HCT116 (cell line): ENCODE measurements at regions not wholly inside any gene's neighbourhood (a gene's known extent, or its start where the extent isn't known, plus 50 kb on each side); places are given as distances from the start of the nearest gene placed in this dataset.

ENCODE experiments used
- ATAC-seq: fragments of 200-7000 bp; cut with Tn5 transposase; 2 replicates; pipeline ENCODE4 v1.9.1; 2020; ENCODE audit warnings: mild to moderate bottlenecking, moderate library complexity
- BruUV-seq: library from RNA; stranded (reverse); fragments of 400-500 nt; replicated peaks from 2 replicates; lab custom pipeline; 2021; lab: Mats Ljungman, UMichigan
- CTCF ChIA-PET: fragments of 300-600 bp; sonication (Branson Sonifier 250); formaldehyde crosslinking; loops from one replicate; lab custom pipeline; 2021; ENCODE audit warnings: antibody characterized with exemption; lab: Charles Lee
- POLR2A ChIA-PET: fragments of 300-600, 350-600 bp; sonication (Branson Sonifier 250); formaldehyde crosslinking; loops from one replicate; lab custom pipeline; 2021; ENCODE audit warnings: antibody characterized with exemption; lab: Charles Lee
- RAD21 ChIA-PET, 2 experiments: fragments of 300-600 bp; sonication (Branson Sonifier 250); formaldehyde crosslinking; loops; one replicate each; lab custom pipeline; 2023; ENCODE audit warnings: low total read pairs in 2 of 2; ENCODE audit not compliant: uncharacterized antibody in 2 of 2, unreplicated experiment in 2 of 2, low non-redundant PET in 1 of 2; lab: Charles Lee
- DNase-seq: peaks from one replicate; pipeline ENCODE4 v3.0.0-alpha.2; 2010; ENCODE audit warnings: low read depth, low spot score
- H2AFZ ChIP-seq: fragments of 200-600 bp; shearing (Covaris generic), sonication (generic); 2 replicates; pipeline ENCODE4 v1.6.1; 2017; ENCODE audit warnings: low read depth, mixed run types, mixed read lengths, antibody characterized with exemption, low read length; ENCODE audit not compliant: poor library complexity, severe bottlenecking
- H3K27ac ChIP-seq: 2 replicates; pipeline ENCODE4 v1.5.1; 2012; ENCODE audit warnings: low read depth, low read length
- H3K27me3 ChIP-seq: fragments of 200-600 bp; sonication (generic); 2 replicates; pipeline ENCODE4 v1.6.1; 2016; ENCODE audit warnings: mixed run types, low read length, mixed read lengths; ENCODE audit not compliant: insufficient read depth
- H3K36me3 ChIP-seq, 2 experiments: fragments of 200-500 bp in 1 of 2; fragments of 200-600 bp in 1 of 2; sonication (Bioruptor generic) in 1 of 2; sonication (generic) in 1 of 2; 2 replicates each; pipeline versions ENCODE4 v1.5.1 to v1.6.1; 2014 to 2016; ENCODE audit warnings: low read length in 2 of 2, inconsistent platforms in 1 of 2, mixed read lengths in 1 of 2, mixed run types in 1 of 2; ENCODE audit not compliant: insufficient read depth in 2 of 2, control insufficient read depth in 1 of 2
- H3K4me1 ChIP-seq, 2 experiments: fragments of 200-600 bp in 1 of 2; sonication (generic) in 1 of 2; 2 replicates each; pipeline versions ENCODE4 v1.5.1 to v1.6.1; 2012 to 2017; ENCODE audit warnings: low read length in 2 of 2, inconsistent platforms in 1 of 2, mild to moderate bottlenecking in 1 of 2, mixed read lengths in 1 of 2, mixed run types in 1 of 2, moderate library complexity in 1 of 2; ENCODE audit not compliant: insufficient read depth in 2 of 2, control insufficient read depth in 1 of 2
- H3K4me2 ChIP-seq: fragments of 200-600 bp; sonication (generic); 2 replicates; pipeline ENCODE4 v1.6.1; 2017; ENCODE audit warnings: mixed run types, low read length, mixed read lengths
- H3K4me3 ChIP-seq, 2 experiments: fragments of 200-600 bp in 1 of 2; sonication (generic) in 1 of 2; replicated peaks in 1 of 2; 2 replicates each; pipeline ENCODE4 v1.5.1; 2011 to 2016; ENCODE audit warnings: low read length in 2 of 2, control low read depth in 1 of 2, low read depth in 1 of 2, mild to moderate bottlenecking in 1 of 2, mixed read lengths in 1 of 2, mixed run types in 1 of 2
- H3K79me2 ChIP-seq: fragments of 200-600 bp; sonication (generic); 2 replicates; pipeline ENCODE4 v1.6.1; 2017; ENCODE audit warnings: mild to moderate bottlenecking, mixed run types, low read length, moderate library complexity, mixed read lengths; ENCODE audit not compliant: insufficient read depth
- H3K9ac ChIP-seq: fragments of 200-600 bp; sonication (generic); 2 replicates; pipeline ENCODE4 v1.6.1; 2016; ENCODE audit warnings: low read length, mixed read lengths
- H3K9me2 ChIP-seq: fragments of 200-600 bp; sonication (generic), shearing (Covaris generic); 2 replicates; pipeline ENCODE4 v1.6.1; 2017; ENCODE audit warnings: mixed run types, mild to moderate bottlenecking, moderate library complexity; ENCODE audit not compliant: insufficient read depth
- H3K9me3 ChIP-seq, 2 experiments: fragments of 200-500 bp in 1 of 2; fragments of 200-600 bp in 1 of 2; sonication (Bioruptor generic) in 1 of 2; sonication (generic) in 1 of 2; 2 replicates each; pipeline ENCODE4 v1.6.1; 2014 to 2017; ENCODE audit warnings: low read length in 2 of 2, mixed read lengths in 2 of 2, inconsistent platforms in 1 of 2, low read depth in 1 of 2, mild to moderate bottlenecking in 1 of 2, mixed run types in 1 of 2, moderate library complexity in 1 of 2; ENCODE audit not compliant: control insufficient read depth in 1 of 2, insufficient read depth in 1 of 2
- H4K20me1 ChIP-seq: fragments of 200-600 bp; sonication (generic), shearing (Covaris generic); 2 replicates; pipeline ENCODE4 v1.6.1; 2017; ENCODE audit warnings: mixed run types, mild to moderate bottlenecking, moderate library complexity; ENCODE audit not compliant: insufficient read depth
- CEBPB ChIP-seq: IDR thresholded peaks from 2 replicates; pipeline ENCODE4 v1.6.1; 2012; ENCODE audit warnings: low read depth
- ELF1 ChIP-seq: IDR thresholded peaks from 2 replicates; pipeline ENCODE4 v1.6.1; 2012; ENCODE audit warnings: low read depth, borderline replicate concordance
- JUND ChIP-seq: IDR thresholded peaks from 2 replicates; pipeline ENCODE4 v1.6.1; 2012
- MAX ChIP-seq: IDR thresholded peaks from 2 replicates; pipeline ENCODE4 v1.6.1; 2012
- POLR2A ChIP-seq: IDR thresholded peaks from 2 replicates; pipeline ENCODE4 v1.7.0; 2011; ENCODE audit warnings: borderline replicate concordance; ENCODE audit not compliant: insufficient read depth, insufficient read length; ENCODE audit errors: extremely low read depth
- SRF ChIP-seq: IDR thresholded peaks from 2 replicates; pipeline ENCODE4 v1.6.1; 2012; ENCODE audit warnings: low read depth
- TCF7L2 ChIP-seq: IDR thresholded peaks from 2 replicates; pipeline ENCODE4 v1.7.0; 2011; ENCODE audit warnings: borderline replicate concordance, inconsistent platforms; ENCODE audit not compliant: insufficient read depth, insufficient read length; ENCODE audit errors: extremely low read depth
- YY1 ChIP-seq: IDR thresholded peaks from 2 replicates; pipeline ENCODE4 v1.6.1; 2011; ENCODE audit warnings: low read length, low read depth, moderate library complexity, mild to moderate bottlenecking; ENCODE audit not compliant: insufficient replicate concordance; ENCODE audit errors: extremely low read depth
- ZNF274 ChIP-seq: fragments of 200-500 bp; sonication (Bioruptor generic); IDR thresholded peaks from 2 replicates; pipeline ENCODE4 v1.6.1; 2014; ENCODE audit warnings: mild to moderate bottlenecking, low read depth, low read length, inconsistent platforms
- intact Hi-C: fragments of 100-400 bp; cut with micrococcal nuclease; formaldehyde crosslinking; loops from 2 replicates; pipeline ENCODE4 v1.10.0; 2022

GRCh38 chr3:84744130-84744529 is 214.7 kb upstream of the CADM2 start (continued):
- TF ChIP-seq TCF7L2 (no peak), SRF (no peak), YY1 (no peak), MAX (no peak)

DNA sequence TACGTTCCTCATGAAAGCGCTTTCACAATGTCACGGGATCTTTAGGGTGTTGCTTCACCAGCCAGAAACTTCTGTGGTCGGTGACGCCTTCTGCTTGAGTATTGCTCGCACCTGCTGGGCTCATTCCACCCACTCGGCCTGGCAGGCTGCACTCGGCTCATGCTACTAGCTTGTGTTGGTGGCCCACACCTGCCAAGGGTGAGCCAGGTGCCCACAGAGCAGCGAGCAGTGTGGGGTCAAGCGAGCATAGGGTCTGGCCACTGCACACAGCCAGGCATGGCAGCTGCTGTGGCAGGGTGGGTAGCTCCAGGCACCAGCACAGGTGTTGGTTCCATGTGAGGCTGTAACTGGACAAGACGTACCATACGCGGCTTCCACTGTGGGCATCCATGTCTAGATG is 202.9 kb upstream of the CADM2 start:
- ChIA-PET POLR2A (no interaction called here), RAD21 (no interaction called here), CTCF (no interaction called here)
- H3K9me2 ChIP-seq: no peaks in the 10 kb centered on the region
- H4K20me1 ChIP-seq: no peaks in the 10 kb centered on the region
- no peak overlapping the region for H3K4me2 ChIP-seq
- H3K27ac ChIP-seq: no peak overlapping the region
- no peaks in the 10 kb centered on the region for H3K27me3 ChIP-seq
- DNase-seq: no peak
- no peak overlapping the region for H2AFZ ChIP-seq
- H3K9ac ChIP-seq: no peak overlapping the region
- ATAC-seq: no peak
- H3K9me3 ChIP-seq: peaks cover 4 to 40% of the 10 kb centered on the region in 2 experiments; a peak in 2 of 4 replicates
- BruUV-seq: no TSS peak
- no peaks in the 10 kb centered on the region for H3K79me2 ChIP-seq
- H3K36me3 ChIP-seq: no peaks in the 10 kb centered on the region
- no peak for TF ChIP-seq TCF7L2
- TF ChIP-seq JUND: no peak
- no peak for TF ChIP-seq POLR2A
- no peak for TF ChIP-seq ZNF274
- intact Hi-C loops: no loop called here
- H3K4me3 ChIP-seq: no peak overlapping the region
- H3K4me1 ChIP-seq: no peaks in the 10 kb centered on the region

GRCh38 chr3:84759361-84759760 is 199.4 kb upstream of the CADM2 start:
- Histone ChIP-seq H3K9me3 (peaks cover 0 to 31% of the 10 kb centered on the region in 2 experiments; a peak in 2 of 4 replicates), H3K79me2 (no peaks in the 10 kb centered on the region), H3K9me2 (no peaks in the 10 kb centered on the region), H3K27me3 (no peaks in the 10 kb centered on the region), H3K9ac (no peak overlapping the region), H3K4me1 (no peaks in the 10 kb centered on the region), H2AFZ (no peak overlapping the region), H3K4me2 (no peak overlapping the region), H3K36me3 (no peaks in the 10 kb centered on the region), H3K4me3 (no peak overlapping the region), H4K20me1 (no peaks in the 10 kb centered on the region), H3K27ac (no peak overlapping the region)
- ChIA-PET RAD21 (no interaction called here), CTCF (no interaction called here), POLR2A (no interaction called here)
- intact Hi-C loops: no loop called here
- TF ChIP-seq ELF1 (no peak), CEBPB (no peak)
- no peak for DNase-seq
- BruUV-seq: no TSS peak
- no peak for ATAC-seq
